ENCODE measurements at regions not wholly inside any gene's neighbourhood (a gene's known extent, or its start where the extent isn't known, plus 50 kb on each side); places are given as distances from the start of the nearest gene placed in this dataset.

GRCh38 chr13:58142952-58143351 lies 511.4 kb downstream of the PCDH17 start:
- H3K4me1 ChIP-seq (ENCODE audit: insufficient read depth), result peaks cover 5% of the 10 kb centered on the region; the same call in 1 of the 2 replicates
- peaks cover 10% of the 10 kb centered on the region; the same call in 1 of the 2 replicates for H3K36me3 ChIP-seq (ENCODE audit: insufficient read depth)
- peaks cover 43% of the 10 kb centered on the region for H3K36me3 Mint-ChIP-seq (ENCODE audit: low read depth)
- H3K4me2 ChIP-seq, result no peak overlapping the region
- peaks cover 13% of the 10 kb centered on the region for H3K4me1 Mint-ChIP-seq
- no peaks in the 10 kb centered on the region for H3K79me2 ChIP-seq (replicated peaks; ENCODE audit: insufficient read depth)
- TF ChIP-seq EZH2phosphoT487 (IDR thresholded peaks at IDR 0.05; ENCODE audit: unreplicated experiment) (no peak), JUNB (IDR thresholded peaks at IDR 0.05; ENCODE audit: unreplicated experiment) (no peak), CREB1 (CRISPR knock-in tag; IDR thresholded peaks at IDR 0.05; ENCODE audit: low read depth) (no peak), ZNF462 (CRISPR knock-in tag; IDR thresholded peaks at IDR 0.05) (no peak), ZNF114 (CRISPR knock-in tag; IDR thresholded peaks at IDR 0.05) (no peak), STAT1 (IDR thresholded peaks at IDR 0.05; ENCODE audit: unreplicated experiment) (no peak), REST (IDR thresholded peaks at IDR 0.05; ENCODE audit: unreplicated experiment) (no peak), ETS1 (IDR thresholded peaks at IDR 0.05) (no peak), NANOG (IDR thresholded peaks at IDR 0.05; ENCODE audit: borderline replicate concordance) (no peak), POLR2AphosphoS5 (IDR thresholded peaks at IDR 0.05; ENCODE audit: low read depth) (no peak), CTCF (conservative IDR thresholded peaks at IDR 0.05; ENCODE audit: low read depth in 2 of 2) (no peak), ZNF331 (CRISPR knock-in tag; IDR thresholded peaks at IDR 0.05; ENCODE audit: low read depth) (no peak), EZH2 (IDR thresholded peaks at IDR 0.05; ENCODE audit: low read depth, unreplicated experiment) (no peak)
- no peaks in the 10 kb centered on the region for H3F3A ChIP-seq (replicated peaks; ENCODE audit: low read depth)
- peaks cover 2% of the 10 kb centered on the region for H3K27me3 Mint-ChIP-seq (ENCODE audit: insufficient read depth, low read depth, poor library complexity)
- peaks cover 6% of the 10 kb centered on the region; the same call in 1 of the 2 replicates for H3K9me2 ChIP-seq (ENCODE audit: insufficient read depth)
- H3K27ac ChIP-seq (ENCODE audit: low read depth), result no peak overlapping the region
- no peak for DNase-seq (ENCODE audit: low spot score)
- no peaks in the 10 kb centered on the region for H4K20me1 ChIP-seq (replicated peaks; ENCODE audit: insufficient read depth)
- no peak overlapping the region for H3K4me3 ChIP-seq
- H2AFZ ChIP-seq, result no peak overlapping the region
- H3K27me3 ChIP-seq (ENCODE audit: insufficient read depth), result no peaks in the 10 kb centered on the region
- H3K9me3 Mint-ChIP-seq, result peaks cover 51% of the 10 kb centered on the region
- H3K4me3 Mint-ChIP-seq, result no peak overlapping the region
- ATAC-seq, result no peak
- H3K27ac Mint-ChIP-seq, result no peak overlapping the region

Measured in GM23338 (cell line).